Panc1 (cell line): ENCODE measurements at regions not wholly inside any gene's neighbourhood (a gene's known extent, or its start where the extent isn't known, plus 50 kb on each side); places are given as distances from the start of the nearest gene placed in this dataset.

Source experiments
- ATAC-seq: fragments of 200-7000 bp; cut with Tn5 transposase; 2 replicates; pipeline ENCODE4 v1.9.1; 2020; ENCODE audit warnings: mild to moderate bottlenecking, moderate library complexity
- BruUV-seq: library from RNA; stranded (reverse); fragments of 400-500 nt; replicated peaks from 2 replicates; lab custom pipeline; 2021; lab: Mats Ljungman, UMichigan
- CTCF ChIA-PET: fragments of 300-600 bp; sonication (Branson Sonifier 250); formaldehyde crosslinking; loops from one replicate; lab custom pipeline; 2022; ENCODE audit warnings: antibody characterized with exemption; lab: Charles Lee
- POLR2A ChIA-PET: fragments of 300-600 bp; sonication (Branson Sonifier 250); formaldehyde crosslinking; loops from one replicate; lab custom pipeline; 2022; ENCODE audit warnings: antibody characterized with exemption; lab: Charles Lee
- DNase-seq: peaks from one replicate; pipeline ENCODE4 v3.0.0-alpha.2; 2010; ENCODE audit warnings: low read depth, low spot score
- H3K27ac ChIP-seq: 2 replicates; pipeline ENCODE4 v1.5.1; 2011; ENCODE audit warnings: mild to moderate bottlenecking, low read length, inconsistent platforms
- H3K27me3 ChIP-seq: fragments of 200-500 bp; sonication (Bioruptor generic); 2 replicates; pipeline ENCODE4 v1.6.0; 2014; ENCODE audit warnings: low read length, inconsistent platforms; ENCODE audit not compliant: control insufficient read depth, insufficient read depth
- H3K36me3 ChIP-seq: fragments of 200-500 bp; sonication (Bioruptor generic); 2 replicates; pipeline ENCODE4 v1.5.1; 2014; ENCODE audit warnings: inconsistent platforms, mild to moderate bottlenecking, low read length, moderate library complexity; ENCODE audit not compliant: control insufficient read depth, insufficient read depth
- H3K4me1 ChIP-seq: 2 replicates; pipeline ENCODE4 v1.5.1; 2011; ENCODE audit warnings: inconsistent platforms, mild to moderate bottlenecking, low read length, moderate library complexity; ENCODE audit not compliant: control insufficient read depth, insufficient read depth
- H3K4me3 ChIP-seq, 2 experiments: 2 replicates each; pipeline ENCODE4 v1.5.1; 2011 to 2012; ENCODE audit warnings: low read depth in 2 of 2, low read length in 2 of 2, mild to moderate bottlenecking in 2 of 2, inconsistent platforms in 1 of 2, moderate library complexity in 1 of 2
- H3K9me3 ChIP-seq: fragments of 200-500 bp; sonication (Bioruptor generic); 2 replicates; pipeline ENCODE4 v1.5.1; 2014; ENCODE audit warnings: low read depth, mild to moderate bottlenecking, inconsistent platforms, low read length, moderate library complexity; ENCODE audit not compliant: control insufficient read depth, insufficient read depth
- CTCF ChIP-seq: fragments of 450-650 bp; IDR thresholded peaks from 2 replicates; pipeline ENCODE4 v1.5.1; 2017; ENCODE audit warnings: mild to moderate bottlenecking
- POLR2AphosphoS5 ChIP-seq: IDR thresholded peaks from 2 replicates; pipeline ENCODE4 v1.6.1; 2012; ENCODE audit warnings: mild to moderate bottlenecking, low read depth, low read length, moderate library complexity
- REST ChIP-seq, 2 experiments: IDR thresholded peaks; 2 replicates each; pipeline ENCODE4 v1.6.1; 2011 to 2012; ENCODE audit warnings: low read depth in 2 of 2, control low read depth in 1 of 2, low read length in 1 of 2, mild to moderate bottlenecking in 1 of 2, moderate library complexity in 1 of 2; ENCODE audit not compliant: insufficient read depth in 1 of 2
- SIN3A ChIP-seq: IDR thresholded peaks from 2 replicates; pipeline ENCODE4 v1.6.1; 2012; ENCODE audit warnings: low read depth, mild to moderate bottlenecking, low read length, moderate library complexity, borderline replicate concordance; ENCODE audit not compliant: insufficient read depth
- TCF7L2 ChIP-seq: IDR thresholded peaks from 2 replicates; pipeline ENCODE4 v1.6.1; 2011; ENCODE audit warnings: mild to moderate bottlenecking, low read depth, low read length, inconsistent platforms
- in situ Hi-C: cut with HindIII; loops from 2 replicates; pipeline ENCODE4 v1.10.0; 2016; ENCODE audit warnings: low sequenced_read_pairs, low pct_unique_long_range_greater_than_20kb
- intact Hi-C: fragments of 100-400 bp; cut with micrococcal nuclease; formaldehyde crosslinking; loops from one replicate; pipeline ENCODE4 v1.10.0; 2022; ENCODE audit not compliant: unreplicated experiment

GRCh38 chr9:78871452-78872331 is 574.8 kb downstream of the PSAT1 start:
- TF ChIP-seq CTCF (no peak), REST (IDR thresholded peaks at IDR 0.05; ENCODE audit: insufficient read depth in 1 of 2, low read depth in 2 of 2, low read length in 1 of 2) (no peak), TCF7L2 (no peak)
- no peaks in the 10 kb centered on the region for H3K27me3 ChIP-seq
- CTCF ChIA-PET = no interaction called here
- H3K4me1 ChIP-seq = no peaks in the 10 kb centered on the region
- POLR2A ChIA-PET = no interaction called here
- peak; percentile 81 for ATAC-seq
- H3K4me3 ChIP-seq = no peak overlapping the region
- in situ Hi-C loops = no loop called here
- no TSS peak for BruUV-seq
- H3K9me3 ChIP-seq = no peaks in the 10 kb centered on the region
- peak; percentile 71 for DNase-seq
- no peaks in the 10 kb centered on the region for H3K36me3 ChIP-seq
- H3K27ac ChIP-seq = peak overlapping the region; percentile 76
- intact Hi-C loops = no loop called here

- CTCF ChIA-PET = no interaction called here
- intact Hi-C loops = no loop called here
- no peaks in the 10 kb centered on the region for H3K9me3 ChIP-seq
- no peaks in the 10 kb centered on the region for H3K27me3 ChIP-seq
- DNase-seq = no peak
- H3K4me3 ChIP-seq = no peak overlapping the region
- TF ChIP-seq POLR2AphosphoS5 (no peak), CTCF (no peak), TCF7L2 (no peak), REST (IDR thresholded peaks at IDR 0.05; ENCODE audit: insufficient read depth in 1 of 2, low read depth in 2 of 2, low read length in 1 of 2) (no peak), SIN3A (no peak)
- in situ Hi-C loops = no loop called here
- no TSS peak for BruUV-seq
- POLR2A ChIA-PET = no interaction called here
- no peak for ATAC-seq
- no peaks in the 10 kb centered on the region for H3K4me1 ChIP-seq
- no peaks in the 10 kb centered on the region for H3K36me3 ChIP-seq
- H3K27ac ChIP-seq = no peak overlapping the region
Measured at GRCh38 chr9:78874061-78874460, 577.1 kb downstream of the PSAT1 start.
